Osteoblast (primary cell): ENCODE measurements at regions not wholly inside any gene's neighbourhood (a gene's known extent, or its start where the extent isn't known, plus 50 kb on each side); places are given as distances from the start of the nearest gene placed in this dataset.

Source experiments
- DNase-seq: peaks from one replicate; pipeline ENCODE4 v3.0.0; 2011; ENCODE audit warnings: low spot score, mixed read lengths; ENCODE audit not compliant: insufficient read length; ENCODE audit errors: missing footprints
- H2AFZ ChIP-seq: 2 replicates; pipeline ENCODE4 v1.6.0; 2011; ENCODE audit warnings: mild to moderate bottlenecking, low read length
- H3K27ac ChIP-seq: 2 replicates; pipeline ENCODE4 v1.5.1; 2011; ENCODE audit warnings: mild to moderate bottlenecking, low read depth, low read length, moderate library complexity
- H3K27me3 ChIP-seq: 2 replicates; pipeline ENCODE4 v1.6.0; 2012; ENCODE audit warnings: mild to moderate bottlenecking, control low read depth, inconsistent platforms, low read length, moderate library complexity; ENCODE audit not compliant: insufficient read depth
- H3K36me3 ChIP-seq: 2 replicates; pipeline ENCODE4 v1.5.1; 2011; ENCODE audit warnings: mild to moderate bottlenecking, low read length, control low read depth, moderate library complexity; ENCODE audit not compliant: insufficient read depth
- H3K4me1 ChIP-seq: 2 replicates; pipeline ENCODE4 v1.5.1; 2011; ENCODE audit warnings: mild to moderate bottlenecking, low read length, control low read depth, moderate library complexity; ENCODE audit not compliant: insufficient read depth
- H3K4me2 ChIP-seq: 2 replicates; pipeline ENCODE4 v1.6.0; 2011; ENCODE audit warnings: mild to moderate bottlenecking, low read length; ENCODE audit not compliant: insufficient read depth
- H3K4me3 ChIP-seq: fragments of 200-600 bp; sonication (generic); 3 replicates; pipeline ENCODE4 v1.5.1; 2012; ENCODE audit warnings: mild to moderate bottlenecking, low read length, inconsistent platforms; ENCODE audit not compliant: insufficient read depth
- H3K79me2 ChIP-seq: 2 replicates; pipeline ENCODE4 v1.6.0; 2012; ENCODE audit warnings: mild to moderate bottlenecking, low read length, control low read depth, inconsistent platforms; ENCODE audit not compliant: insufficient read depth
- H3K9me3 ChIP-seq: 2 replicates; pipeline ENCODE4 v1.5.1; 2011; ENCODE audit warnings: low read depth, low read length, control low read depth
- H4K20me1 ChIP-seq: 2 replicates; pipeline ENCODE4 v1.6.0; 2012; ENCODE audit warnings: mild to moderate bottlenecking, low read length, control low read depth; ENCODE audit not compliant: insufficient read depth
- TF ChIP-seq, protein P1 (sequence below): IDR thresholded peaks from 2 replicates; pipeline ENCODE4 v1.5.1; 2011; ENCODE audit warnings: mild to moderate bottlenecking, low read depth, low read length, moderate library complexity; ENCODE audit errors: extremely low read depth

- Histone ChIP-seq H3K27ac (no peak overlapping the region), H4K20me1 (no peaks in the 10 kb centered on the region), H3K79me2 (no peaks in the 10 kb centered on the region), H3K4me3 (no peak overlapping the region), H3K4me2 (no peak overlapping the region), H3K27me3 (no peaks in the 10 kb centered on the region), H3K36me3 (no peaks in the 10 kb centered on the region), H2AFZ (no peak overlapping the region), H3K4me1 (no peaks in the 10 kb centered on the region), H3K9me3 (no peaks in the 10 kb centered on the region)
- TF ChIP-seq, protein P1, sequence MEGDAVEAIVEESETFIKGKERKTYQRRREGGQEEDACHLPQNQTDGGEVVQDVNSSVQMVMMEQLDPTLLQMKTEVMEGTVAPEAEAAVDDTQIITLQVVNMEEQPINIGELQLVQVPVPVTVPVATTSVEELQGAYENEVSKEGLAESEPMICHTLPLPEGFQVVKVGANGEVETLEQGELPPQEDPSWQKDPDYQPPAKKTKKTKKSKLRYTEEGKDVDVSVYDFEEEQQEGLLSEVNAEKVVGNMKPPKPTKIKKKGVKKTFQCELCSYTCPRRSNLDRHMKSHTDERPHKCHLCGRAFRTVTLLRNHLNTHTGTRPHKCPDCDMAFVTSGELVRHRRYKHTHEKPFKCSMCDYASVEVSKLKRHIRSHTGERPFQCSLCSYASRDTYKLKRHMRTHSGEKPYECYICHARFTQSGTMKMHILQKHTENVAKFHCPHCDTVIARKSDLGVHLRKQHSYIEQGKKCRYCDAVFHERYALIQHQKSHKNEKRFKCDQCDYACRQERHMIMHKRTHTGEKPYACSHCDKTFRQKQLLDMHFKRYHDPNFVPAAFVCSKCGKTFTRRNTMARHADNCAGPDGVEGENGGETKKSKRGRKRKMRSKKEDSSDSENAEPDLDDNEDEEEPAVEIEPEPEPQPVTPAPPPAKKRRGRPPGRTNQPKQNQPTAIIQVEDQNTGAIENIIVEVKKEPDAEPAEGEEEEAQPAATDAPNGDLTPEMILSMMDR, result no peak
- DNase-seq, result no peak
These were observed 127.3 kb upstream of the NYAP2 start for GRCh38 chr2:225272173-225272572.

GRCh38 chr2:225270861-225271260 is 128.6 kb upstream of the NYAP2 start:
- Histone ChIP-seq H3K27me3 (no peaks in the 10 kb centered on the region), H3K4me3 (no peak overlapping the region), H3K79me2 (no peaks in the 10 kb centered on the region), H3K4me1 (no peaks in the 10 kb centered on the region), H3K36me3 (no peaks in the 10 kb centered on the region), H4K20me1 (no peaks in the 10 kb centered on the region), H2AFZ (no peak overlapping the region), H3K9me3 (no peaks in the 10 kb centered on the region), H3K27ac (no peak overlapping the region), H3K4me2 (no peak overlapping the region)
- TF ChIP-seq, protein P1, result peak; percentile 13
- DNase-seq, result peak; percentile 21

- no peak for DNase-seq
- no peaks in the 10 kb centered on the region for H3K27me3 ChIP-seq
- no peak overlapping the region for H3K4me2 ChIP-seq
- H3K27ac ChIP-seq, result no peak overlapping the region
- TF ChIP-seq, protein P1, result no peak
- no peaks in the 10 kb centered on the region for H3K36me3 ChIP-seq
- H3K9me3 ChIP-seq, result no peaks in the 10 kb centered on the region
- H2AFZ ChIP-seq, result no peak overlapping the region
- H3K4me3 ChIP-seq, result no peak overlapping the region
- H4K20me1 ChIP-seq, result no peaks in the 10 kb centered on the region
- H3K79me2 ChIP-seq, result no peaks in the 10 kb centered on the region
- H3K4me1 ChIP-seq, result no peaks in the 10 kb centered on the region
These were observed 129.5 kb upstream of the NYAP2 start for GRCh38 chr2:225270053-225270452.

DNA sequence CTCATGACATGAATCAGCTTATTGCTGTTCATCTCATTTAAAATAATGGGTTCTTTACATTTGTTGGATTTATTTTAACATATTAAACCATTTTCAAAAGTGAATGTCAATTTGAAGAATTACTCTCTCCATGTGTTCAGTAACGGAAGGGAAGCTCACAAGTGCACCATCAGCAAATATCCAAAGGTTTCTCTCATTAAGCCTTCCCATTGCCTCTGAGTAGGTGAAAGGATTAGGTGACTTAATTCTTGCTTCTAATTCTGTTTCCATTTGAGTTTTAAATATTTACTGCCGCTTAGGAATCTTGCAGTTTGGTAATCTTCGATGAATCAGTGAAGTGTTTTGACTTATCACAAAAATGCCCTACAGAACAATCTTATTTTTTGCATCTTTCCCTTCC is 145.1 kb upstream of the NYAP2 start:
- no peak overlapping the region for H3K27ac ChIP-seq
- H3K4me2 ChIP-seq, result no peak overlapping the region
- no peaks in the 10 kb centered on the region for H3K4me1 ChIP-seq
- TF ChIP-seq, protein P1, result no peak
- no peaks in the 10 kb centered on the region for H3K36me3 ChIP-seq
- no peaks in the 10 kb centered on the region for H3K79me2 ChIP-seq
- peaks cover under 1% of the 10 kb centered on the region for H3K27me3 ChIP-seq
- no peak overlapping the region for H3K4me3 ChIP-seq
- DNase-seq, result no peak
- H3K9me3 ChIP-seq, result no peaks in the 10 kb centered on the region
- no peak overlapping the region for H2AFZ ChIP-seq
- H4K20me1 ChIP-seq, result no peaks in the 10 kb centered on the region
